ENCODE measurements at regions not wholly inside any gene's neighbourhood (a gene's known extent, or its start where the extent isn't known, plus 50 kb on each side); places are given as distances from the start of the nearest gene placed in this dataset.

DNA sequence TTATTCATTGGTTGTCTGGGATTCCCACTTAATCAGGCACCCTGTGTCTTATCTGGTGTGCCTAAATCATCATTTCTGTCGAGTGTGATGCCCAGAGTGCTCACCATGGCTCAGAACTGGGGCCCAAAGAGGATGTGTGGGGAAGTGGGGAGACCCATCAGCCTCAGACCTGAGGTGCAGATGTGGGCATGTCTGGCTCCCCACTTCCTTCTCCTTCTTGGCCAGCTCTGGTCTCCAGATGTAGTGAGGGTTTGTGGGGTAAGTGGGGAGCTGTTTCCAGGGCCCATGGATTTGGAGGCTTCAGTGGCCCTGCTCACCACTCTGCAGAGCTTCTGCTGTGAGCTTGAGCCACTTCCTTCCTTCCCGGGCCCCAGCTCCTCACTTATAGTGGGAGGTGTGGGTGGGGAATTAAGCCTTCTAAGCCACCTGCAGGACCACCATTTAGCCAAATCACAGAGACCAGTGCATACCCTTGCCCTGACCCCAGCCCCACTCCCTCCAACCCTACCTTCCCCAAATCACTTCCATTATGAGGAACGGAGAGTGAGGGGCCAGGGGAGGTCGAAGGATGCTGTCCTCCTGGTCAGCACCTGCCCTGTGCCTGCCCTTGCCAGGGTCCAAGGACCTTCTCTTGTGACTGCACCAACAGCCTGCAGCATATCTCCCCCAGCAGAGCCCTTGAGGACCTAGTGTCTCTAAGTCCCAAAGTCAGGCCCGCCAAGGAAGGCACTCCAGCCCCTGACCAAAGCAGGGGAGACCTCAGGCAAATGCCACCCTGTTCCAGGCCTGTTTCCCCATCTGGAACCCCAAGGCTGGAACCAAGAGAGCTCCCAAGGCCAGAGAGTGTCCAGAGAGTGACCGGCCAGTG, 278.2 kb upstream of the RTL1 start:
- no peaks in the 10 kb centered on the region for H4K20me1 ChIP-seq (ENCODE audit: insufficient read depth, low read length)
- intact Hi-C loops (cut with micrococcal nuclease; ENCODE audit: unreplicated experiment) = no loop called here
- no TSS peak for BruUV-seq (replicated peaks)
- no peaks in the 10 kb centered on the region for H3K9me2 ChIP-seq (ENCODE audit: insufficient read depth, low read length)
- no peak overlapping the region for H3K4me3 ChIP-seq (ENCODE audit: low read depth, low read length, poor library complexity, severe bottlenecking)
- ChIA-PET POLR2A (interaction anchor here (0.7 kb wide), 1 partner anchor 727 kb away, joined by 3 read pairs; no protein-coding TSS in a partner anchor), CTCF (ENCODE audit: unreplicated experiment) (interaction anchor here (0.6 kb wide), 1 partner anchor 411 kb away, joined by 3 read pairs; no protein-coding TSS in a partner anchor)
- TF ChIP-seq EZH2phosphoT487 (IDR thresholded peaks at IDR 0.05; ENCODE audit: borderline replicate concordance, low read depth, low read length) = no peak
- TF ChIP-seq, protein P1, sequence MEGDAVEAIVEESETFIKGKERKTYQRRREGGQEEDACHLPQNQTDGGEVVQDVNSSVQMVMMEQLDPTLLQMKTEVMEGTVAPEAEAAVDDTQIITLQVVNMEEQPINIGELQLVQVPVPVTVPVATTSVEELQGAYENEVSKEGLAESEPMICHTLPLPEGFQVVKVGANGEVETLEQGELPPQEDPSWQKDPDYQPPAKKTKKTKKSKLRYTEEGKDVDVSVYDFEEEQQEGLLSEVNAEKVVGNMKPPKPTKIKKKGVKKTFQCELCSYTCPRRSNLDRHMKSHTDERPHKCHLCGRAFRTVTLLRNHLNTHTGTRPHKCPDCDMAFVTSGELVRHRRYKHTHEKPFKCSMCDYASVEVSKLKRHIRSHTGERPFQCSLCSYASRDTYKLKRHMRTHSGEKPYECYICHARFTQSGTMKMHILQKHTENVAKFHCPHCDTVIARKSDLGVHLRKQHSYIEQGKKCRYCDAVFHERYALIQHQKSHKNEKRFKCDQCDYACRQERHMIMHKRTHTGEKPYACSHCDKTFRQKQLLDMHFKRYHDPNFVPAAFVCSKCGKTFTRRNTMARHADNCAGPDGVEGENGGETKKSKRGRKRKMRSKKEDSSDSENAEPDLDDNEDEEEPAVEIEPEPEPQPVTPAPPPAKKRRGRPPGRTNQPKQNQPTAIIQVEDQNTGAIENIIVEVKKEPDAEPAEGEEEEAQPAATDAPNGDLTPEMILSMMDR (conservative IDR thresholded peaks at IDR 0.05; ENCODE audit: low read length) = no peak
- no peak overlapping the region for H3K4me2 ChIP-seq (ENCODE audit: low read length)
- no peaks in the 10 kb centered on the region for H3K36me3 ChIP-seq (ENCODE audit: insufficient read depth, low read length)
- no peak for DNase-seq (ENCODE audit: low spot score)
- no peaks in the 10 kb centered on the region for H3K9me3 ChIP-seq (ENCODE audit: low read length)
- no peak overlapping the region for H3K27ac ChIP-seq (ENCODE audit: low read depth, low read length, poor library complexity, severe bottlenecking)
- H3K79me2 ChIP-seq (ENCODE audit: insufficient read depth, low read depth, low read length) = no peaks in the 10 kb centered on the region
- H2AFZ ChIP-seq (ENCODE audit: low read length) = no peak overlapping the region
- no peaks in the 10 kb centered on the region for H3K4me1 ChIP-seq (ENCODE audit: insufficient read depth, low read length, poor library complexity, severe bottlenecking)

- Histone ChIP-seq H3K79me2 (ENCODE audit: insufficient read depth, low read depth, low read length) (no peaks in the 10 kb centered on the region), H3K4me1 (ENCODE audit: insufficient read depth, low read length, poor library complexity, severe bottlenecking) (no peaks in the 10 kb centered on the region), H2AFZ (ENCODE audit: low read length) (no peak overlapping the region), H3K9me2 (ENCODE audit: insufficient read depth, low read length) (no peaks in the 10 kb centered on the region), H3K4me3 (ENCODE audit: low read depth, low read length, poor library complexity, severe bottlenecking) (no peak overlapping the region), H3K27ac (ENCODE audit: low read depth, low read length, poor library complexity, severe bottlenecking) (no peak overlapping the region), H3K9me3 (ENCODE audit: low read length) (no peaks in the 10 kb centered on the region), H3K4me2 (ENCODE audit: low read length) (no peak overlapping the region), H3K36me3 (ENCODE audit: insufficient read depth, low read length) (no peaks in the 10 kb centered on the region), H4K20me1 (ENCODE audit: insufficient read depth, low read length) (no peaks in the 10 kb centered on the region)
- TF ChIP-seq EZH2phosphoT487 (IDR thresholded peaks at IDR 0.05; ENCODE audit: borderline replicate concordance, low read depth, low read length) = no peak
- TF ChIP-seq, protein P1 (conservative IDR thresholded peaks at IDR 0.05; ENCODE audit: low read length) = no peak
- no peak for DNase-seq (ENCODE audit: low spot score)
- BruUV-seq (replicated peaks) = no TSS peak
- ChIA-PET CTCF (ENCODE audit: unreplicated experiment) (no interaction called here), POLR2A (interaction anchor here (0.7 kb wide), 1 partner anchor 727 kb away, joined by 3 read pairs; no protein-coding TSS in a partner anchor)
- intact Hi-C loops (cut with micrococcal nuclease; ENCODE audit: unreplicated experiment) = no loop called here
These were observed 279.0 kb upstream of the RTL1 start for GRCh38 chr14:101182476-101182875.

Data from OCI-LY7 (cell line).